ENCODE measurements at regions not wholly inside any gene's neighbourhood (a gene's known extent, or its start where the extent isn't known, plus 50 kb on each side); places are given as distances from the start of the nearest gene placed in this dataset.

- Mint-ChIP-seq H3K36me3 (ENCODE audit: low read depth) (peaks cover 6% of the 10 kb centered on the region), H3K27ac (no peak overlapping the region), H3K9me3 (peaks cover 27% of the 10 kb centered on the region), H3K4me1 (peaks cover 13% of the 10 kb centered on the region), H3K27me3 (ENCODE audit: low read depth, poor library complexity) (peaks cover 6% of the 10 kb centered on the region), H3K4me3 (no peak overlapping the region)
- DNase-seq: peak; percentile 39
- no peak for TF ChIP-seq CTCF (IDR thresholded peaks at IDR 0.05)
Measured at GRCh38 chr6:95423331-95423730, 154.0 kb upstream of the MANEA start.

- Mint-ChIP-seq H3K36me3 (ENCODE audit: low read depth) (no peaks in the 10 kb centered on the region), H3K9me3 (no peaks in the 10 kb centered on the region), H3K27me3 (ENCODE audit: low read depth, poor library complexity) (peaks cover 4% of the 10 kb centered on the region), H3K4me1 (no peaks in the 10 kb centered on the region), H3K27ac (no peak overlapping the region), H3K4me3 (no peak overlapping the region)
- peak; percentile 72 for TF ChIP-seq CTCF (IDR thresholded peaks at IDR 0.05)
- DNase-seq: peak; percentile 47
Measured at GRCh38 chr6:95431637-95432228, 145.6 kb upstream of the MANEA start.

- DNase-seq: no peak
- no peak for TF ChIP-seq CTCF (IDR thresholded peaks at IDR 0.05)
- no peaks in the 10 kb centered on the region for H3K4me1 Mint-ChIP-seq
- H3K27ac Mint-ChIP-seq: no peak overlapping the region
- H3K9me3 Mint-ChIP-seq: no peaks in the 10 kb centered on the region
- H3K36me3 Mint-ChIP-seq (ENCODE audit: low read depth): no peaks in the 10 kb centered on the region
- H3K4me3 Mint-ChIP-seq: no peak overlapping the region
- no peaks in the 10 kb centered on the region for H3K27me3 Mint-ChIP-seq (ENCODE audit: low read depth, poor library complexity)
Measured at GRCh38 chr6:95439741-95440140, 137.6 kb upstream of the MANEA start.

GRCh38 chr6:95448208-95448607 lies 129.1 kb upstream of the MANEA start:
- H3K4me3 Mint-ChIP-seq: no peak overlapping the region
- H3K27me3 Mint-ChIP-seq (ENCODE audit: low read depth, poor library complexity): no peaks in the 10 kb centered on the region
- TF ChIP-seq CTCF (IDR thresholded peaks at IDR 0.05): no peak
- H3K4me1 Mint-ChIP-seq: no peaks in the 10 kb centered on the region
- no peaks in the 10 kb centered on the region for H3K9me3 Mint-ChIP-seq
- no peak for DNase-seq
- no peak overlapping the region for H3K27ac Mint-ChIP-seq
- H3K36me3 Mint-ChIP-seq (ENCODE audit: low read depth): no peaks in the 10 kb centered on the region

GRCh38 chr6:95469511-95469910 lies 107.8 kb upstream of the MANEA start:
- H3K4me3 Mint-ChIP-seq: no peak overlapping the region
- TF ChIP-seq CTCF (IDR thresholded peaks at IDR 0.05): no peak
- no peaks in the 10 kb centered on the region for H3K27me3 Mint-ChIP-seq (ENCODE audit: low read depth, poor library complexity)
- no peak overlapping the region for H3K27ac Mint-ChIP-seq
- H3K9me3 Mint-ChIP-seq: peaks cover 6% of the 10 kb centered on the region
- no peak for DNase-seq
- H3K4me1 Mint-ChIP-seq: no peaks in the 10 kb centered on the region
- H3K36me3 Mint-ChIP-seq (ENCODE audit: low read depth): no peaks in the 10 kb centered on the region

GRCh38 chr6:95478941-95479340 lies 98.4 kb upstream of the MANEA start:
- Mint-ChIP-seq H3K27ac (no peak overlapping the region), H3K9me3 (peaks cover 9% of the 10 kb centered on the region), H3K4me1 (no peaks in the 10 kb centered on the region), H3K36me3 (ENCODE audit: low read depth) (no peaks in the 10 kb centered on the region), H3K27me3 (ENCODE audit: low read depth, poor library complexity) (peaks cover 2% of the 10 kb centered on the region), H3K4me3 (no peak overlapping the region)
- TF ChIP-seq CTCF (IDR thresholded peaks at IDR 0.05): no peak
- no peak for DNase-seq
